ENCODE measurements at regions not wholly inside any gene's neighbourhood (a gene's known extent, or its start where the extent isn't known, plus 50 kb on each side); places are given as distances from the start of the nearest gene placed in this dataset.

- Histone ChIP-seq H3K9me3 (no peaks in the 10 kb centered on the region), H3K4me1 (no peaks in the 10 kb centered on the region), H3K36me3 (no peaks in the 10 kb centered on the region), H3K4me3 (no peak overlapping the region), H3K27me3 (no peaks in the 10 kb centered on the region), H3K27ac (no peak overlapping the region)
- TF ChIP-seq POLR2A (IDR thresholded peaks at IDR 0.05) (no peak), CTCF (IDR thresholded peaks at IDR 0.05) (no peak)
- DNase-seq, result no peak
Measured at GRCh38 chr4:114034189-114034588, 54.7 kb upstream of the ARSJ start.

- Histone ChIP-seq H3K36me3 (no peaks in the 10 kb centered on the region), H3K9me3 (no peaks in the 10 kb centered on the region), H3K27me3 (no peaks in the 10 kb centered on the region), H3K4me1 (no peaks in the 10 kb centered on the region), H3K27ac (no peak overlapping the region), H3K4me3 (no peak overlapping the region)
- DNase-seq, result no peak
- TF ChIP-seq CTCF (IDR thresholded peaks at IDR 0.05), result no peak
- no peak for TF ChIP-seq POLR2A (IDR thresholded peaks at IDR 0.05)
Measured at GRCh38 chr4:114036426-114036825, 57.0 kb upstream of the ARSJ start.

- no peak for TF ChIP-seq CTCF (IDR thresholded peaks at IDR 0.05)
- TF ChIP-seq POLR2A (IDR thresholded peaks at IDR 0.05), result no peak
- H3K4me3 ChIP-seq, result no peak overlapping the region
- H3K27ac ChIP-seq, result no peak overlapping the region
- DNase-seq, result no peak
- H3K27me3 ChIP-seq, result no peaks in the 10 kb centered on the region
- no peaks in the 10 kb centered on the region for H3K4me1 ChIP-seq
- H3K9me3 ChIP-seq, result no peaks in the 10 kb centered on the region
- H3K36me3 ChIP-seq, result no peaks in the 10 kb centered on the region
Measured at GRCh38 chr4:114036864-114037263, 57.4 kb upstream of the ARSJ start.

- Histone ChIP-seq H3K27ac (no peak overlapping the region), H3K36me3 (no peaks in the 10 kb centered on the region), H3K27me3 (no peaks in the 10 kb centered on the region), H3K4me1 (no peaks in the 10 kb centered on the region), H3K9me3 (no peaks in the 10 kb centered on the region), H3K4me3 (no peak overlapping the region)
- TF ChIP-seq CTCF (IDR thresholded peaks at IDR 0.05) (no peak), POLR2A (IDR thresholded peaks at IDR 0.05) (no peak)
- DNase-seq, result no peak
Measured at GRCh38 chr4:114037988-114038387, 58.5 kb upstream of the ARSJ start.

- TF ChIP-seq CTCF (IDR thresholded peaks at IDR 0.05) (no peak), POLR2A (IDR thresholded peaks at IDR 0.05) (no peak)
- Histone ChIP-seq H3K4me1 (no peaks in the 10 kb centered on the region), H3K27me3 (no peaks in the 10 kb centered on the region), H3K9me3 (no peaks in the 10 kb centered on the region), H3K36me3 (no peaks in the 10 kb centered on the region), H3K27ac (no peak overlapping the region), H3K4me3 (no peak overlapping the region)
- no peak for DNase-seq
Measured at GRCh38 chr4:114038762-114039387, 59.4 kb upstream of the ARSJ start.
